Thyroid gland (tissue), 4 donors: ENCODE measurements at regions not wholly inside any gene's neighbourhood (a gene's known extent, or its start where the extent isn't known, plus 50 kb on each side); places are given as distances from the start of the nearest gene placed in this dataset.

Experiments used
- POLR2A ChIP-seq, 2 donors: fragments of 450-650 bp; IDR thresholded peaks; one replicate each; pipeline ENCODE4 v1.6.1; 2017; ENCODE audit warnings: antibody characterized with exemption in 2 of 2, mild to moderate bottlenecking in 2 of 2, moderate library complexity in 1 of 2
- TF ChIP-seq, protein P1 (sequence below), 6 experiments: fragments of 200-600 bp in 3 of 6; fragments of 450-650 bp in 3 of 6; sonication (generic) in 3 of 6; IDR thresholded peaks; one replicate each; pipeline ENCODE4 v1.5.1; 2016 to 2019; ENCODE audit warnings: antibody characterized with exemption in 6 of 6, mild to moderate bottlenecking in 2 of 6, inconsistent platforms in 1 of 6, moderate library complexity in 1 of 6

DNA sequence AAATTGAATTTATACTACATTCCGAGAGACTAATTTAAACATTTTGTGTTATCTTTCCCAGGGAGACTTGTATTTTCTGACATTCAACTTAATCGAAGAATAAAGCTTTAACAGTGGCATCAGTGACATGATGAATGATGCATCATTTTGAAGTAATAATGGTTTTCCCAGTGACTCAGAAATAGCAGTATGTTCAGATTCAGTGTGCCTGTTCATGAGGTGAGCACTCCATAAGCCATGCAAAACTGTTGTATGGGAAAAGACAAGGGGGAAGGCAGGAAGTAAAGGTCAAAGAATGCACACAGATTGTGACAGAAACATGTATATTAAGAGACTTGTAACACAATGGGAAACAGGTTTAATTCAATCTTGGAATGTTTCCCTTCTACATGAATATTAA is 1348.2 kb upstream of the GJE1 start:
- no peak for TF ChIP-seq POLR2A (IDR thresholded peaks at IDR 0.05)
- TF ChIP-seq, protein P1, sequence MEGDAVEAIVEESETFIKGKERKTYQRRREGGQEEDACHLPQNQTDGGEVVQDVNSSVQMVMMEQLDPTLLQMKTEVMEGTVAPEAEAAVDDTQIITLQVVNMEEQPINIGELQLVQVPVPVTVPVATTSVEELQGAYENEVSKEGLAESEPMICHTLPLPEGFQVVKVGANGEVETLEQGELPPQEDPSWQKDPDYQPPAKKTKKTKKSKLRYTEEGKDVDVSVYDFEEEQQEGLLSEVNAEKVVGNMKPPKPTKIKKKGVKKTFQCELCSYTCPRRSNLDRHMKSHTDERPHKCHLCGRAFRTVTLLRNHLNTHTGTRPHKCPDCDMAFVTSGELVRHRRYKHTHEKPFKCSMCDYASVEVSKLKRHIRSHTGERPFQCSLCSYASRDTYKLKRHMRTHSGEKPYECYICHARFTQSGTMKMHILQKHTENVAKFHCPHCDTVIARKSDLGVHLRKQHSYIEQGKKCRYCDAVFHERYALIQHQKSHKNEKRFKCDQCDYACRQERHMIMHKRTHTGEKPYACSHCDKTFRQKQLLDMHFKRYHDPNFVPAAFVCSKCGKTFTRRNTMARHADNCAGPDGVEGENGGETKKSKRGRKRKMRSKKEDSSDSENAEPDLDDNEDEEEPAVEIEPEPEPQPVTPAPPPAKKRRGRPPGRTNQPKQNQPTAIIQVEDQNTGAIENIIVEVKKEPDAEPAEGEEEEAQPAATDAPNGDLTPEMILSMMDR (IDR thresholded peaks at IDR 0.05) = no peak
